Vagina (tissue), 2 donors: ENCODE measurements at regions not wholly inside any gene's neighbourhood (a gene's known extent, or its start where the extent isn't known, plus 50 kb on each side); places are given as distances from the start of the nearest gene placed in this dataset.

Source experiments
- DNase-seq, 2 donors: peaks; one replicate each; pipeline ENCODE4 v3.0.0-alpha.2; 2017; ENCODE audit errors: extremely low spot score in 2 of 2
- H3K27ac ChIP-seq: fragments of 200-600 bp; sonication (generic); one replicate; pipeline ENCODE4 v1.5.1; 2019
- H3K27me3 ChIP-seq: fragments of 200-600 bp; sonication (generic); one replicate; pipeline ENCODE4 v1.5.1; 2019
- H3K36me3 ChIP-seq, 2 donors: fragments of 200-600 bp; sonication (generic); one replicate each; pipeline ENCODE4 v1.5.1; 2017 to 2019
- H3K4me1 ChIP-seq: fragments of 200-600 bp; sonication (generic); one replicate; pipeline ENCODE4 v1.5.1; 2019
- H3K4me3 ChIP-seq, 2 donors: fragments of 200-600 bp; sonication (generic); 1 replicate in 1 of 2; 2 replicates in 1 of 2; pipeline ENCODE4 v1.5.1; 2016 to 2019
- H3K9me3 ChIP-seq: fragments of 200-600 bp; sonication (generic); one replicate; pipeline ENCODE4 v1.5.1; 2019
- POLR2A ChIP-seq, 2 donors: fragments of 450-650 bp; IDR thresholded peaks; one replicate each; pipeline ENCODE4 v1.6.1; 2017; ENCODE audit warnings: antibody characterized with exemption in 2 of 2, mild to moderate bottlenecking in 2 of 2, moderate library complexity in 2 of 2
- POLR2AphosphoS5 ChIP-seq, 2 donors: sonication (generic); formaldehyde crosslinking; IDR thresholded peaks; one replicate each; pipeline ENCODE4 v1.9.0; 2017; ENCODE audit warnings: antibody characterized with exemption in 2 of 2, mild to moderate bottlenecking in 2 of 2, low read depth in 1 of 2; ENCODE audit not compliant: insufficient read depth in 1 of 2
- intact Hi-C: fragments of 100-400 bp; cut with DNase I; formaldehyde crosslinking; loops from one replicate; pipeline ENCODE4 v1.15.1; 2023
- TF ChIP-seq, protein P1 (sequence below), 3 experiments: fragments of 450-650 bp in 2 of 3; fragments of 200-600 bp in 1 of 3; sonication (generic) in 1 of 3; IDR thresholded peaks; one replicate each; pipeline ENCODE4 v1.5.1; 2017 to 2019; ENCODE audit warnings: antibody characterized with exemption in 3 of 3, mild to moderate bottlenecking in 2 of 3, moderate library complexity in 2 of 3

DNA sequence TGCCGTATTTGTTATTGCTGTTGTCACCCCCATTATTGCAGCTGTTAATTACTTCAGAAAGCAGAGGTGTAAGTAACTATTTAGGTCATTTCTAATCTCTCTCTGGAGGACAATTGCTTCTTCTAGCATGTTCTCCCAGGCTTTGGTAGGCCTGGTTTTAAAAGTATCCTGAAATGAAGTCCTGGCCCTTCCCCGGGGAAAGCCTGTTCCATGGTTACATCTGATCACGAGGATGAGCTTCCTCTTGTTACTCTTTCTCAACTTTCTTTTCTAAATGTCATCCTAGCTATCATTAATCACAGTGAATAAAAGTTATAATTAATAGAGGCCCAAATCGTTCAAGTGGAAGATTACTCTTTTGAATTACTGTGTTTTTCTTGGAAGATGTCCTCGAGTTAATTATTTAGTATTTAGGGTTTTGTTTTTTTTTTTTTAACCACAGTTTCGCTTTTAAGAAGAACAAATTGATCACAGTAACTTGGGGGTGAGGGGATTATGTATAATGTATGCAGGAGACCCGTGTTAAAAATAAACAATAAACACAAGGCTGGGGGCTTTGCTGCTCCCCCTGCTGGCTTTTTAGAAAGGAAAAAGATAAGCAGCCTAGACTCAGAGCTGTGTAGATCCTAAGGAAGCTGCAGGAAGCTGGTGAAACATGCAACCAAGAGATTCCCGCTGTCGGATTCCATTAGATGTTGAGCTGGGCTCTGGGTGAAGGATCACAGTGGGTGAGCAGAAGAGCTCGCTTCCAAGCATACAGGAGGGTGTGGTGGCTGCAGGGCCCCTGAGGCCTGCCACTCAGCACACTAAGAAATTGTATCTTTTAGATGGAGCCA is 420.1 kb downstream of the FUT8 start:
- Histone ChIP-seq H3K27me3 (no peaks in the 10 kb centered on the region), H3K9me3 (no peaks in the 10 kb centered on the region), H3K4me3 (no peak overlapping the region), H3K4me1 (no peaks in the 10 kb centered on the region), H3K36me3 (no peaks in the 10 kb centered on the region), H3K27ac (no peak overlapping the region)
- no peak for DNase-seq
- intact Hi-C loops, result loop anchor here (10.0 kb wide), 1 partner anchor 418 kb away; the partner anchor contains the start of gene FUT8
- TF ChIP-seq, protein P1, sequence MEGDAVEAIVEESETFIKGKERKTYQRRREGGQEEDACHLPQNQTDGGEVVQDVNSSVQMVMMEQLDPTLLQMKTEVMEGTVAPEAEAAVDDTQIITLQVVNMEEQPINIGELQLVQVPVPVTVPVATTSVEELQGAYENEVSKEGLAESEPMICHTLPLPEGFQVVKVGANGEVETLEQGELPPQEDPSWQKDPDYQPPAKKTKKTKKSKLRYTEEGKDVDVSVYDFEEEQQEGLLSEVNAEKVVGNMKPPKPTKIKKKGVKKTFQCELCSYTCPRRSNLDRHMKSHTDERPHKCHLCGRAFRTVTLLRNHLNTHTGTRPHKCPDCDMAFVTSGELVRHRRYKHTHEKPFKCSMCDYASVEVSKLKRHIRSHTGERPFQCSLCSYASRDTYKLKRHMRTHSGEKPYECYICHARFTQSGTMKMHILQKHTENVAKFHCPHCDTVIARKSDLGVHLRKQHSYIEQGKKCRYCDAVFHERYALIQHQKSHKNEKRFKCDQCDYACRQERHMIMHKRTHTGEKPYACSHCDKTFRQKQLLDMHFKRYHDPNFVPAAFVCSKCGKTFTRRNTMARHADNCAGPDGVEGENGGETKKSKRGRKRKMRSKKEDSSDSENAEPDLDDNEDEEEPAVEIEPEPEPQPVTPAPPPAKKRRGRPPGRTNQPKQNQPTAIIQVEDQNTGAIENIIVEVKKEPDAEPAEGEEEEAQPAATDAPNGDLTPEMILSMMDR (IDR thresholded peaks at IDR 0.05), result no peak
- TF ChIP-seq POLR2AphosphoS5 (IDR thresholded peaks at IDR 0.05; ENCODE audit: insufficient read depth in 1 of 2, low read depth in 1 of 2), result no peak
- TF ChIP-seq POLR2A (IDR thresholded peaks at IDR 0.05), result no peak

GRCh38 chr14:65833267-65833880 is 420.8 kb downstream of the FUT8 start:
- TF ChIP-seq POLR2AphosphoS5 (IDR thresholded peaks at IDR 0.05; ENCODE audit: insufficient read depth in 1 of 2, low read depth in 1 of 2) (no peak), POLR2A (IDR thresholded peaks at IDR 0.05) (no peak)
- TF ChIP-seq, protein P1 (IDR thresholded peaks at IDR 0.05), result no peak
- H3K27ac ChIP-seq, result no peak overlapping the region

DNA sequence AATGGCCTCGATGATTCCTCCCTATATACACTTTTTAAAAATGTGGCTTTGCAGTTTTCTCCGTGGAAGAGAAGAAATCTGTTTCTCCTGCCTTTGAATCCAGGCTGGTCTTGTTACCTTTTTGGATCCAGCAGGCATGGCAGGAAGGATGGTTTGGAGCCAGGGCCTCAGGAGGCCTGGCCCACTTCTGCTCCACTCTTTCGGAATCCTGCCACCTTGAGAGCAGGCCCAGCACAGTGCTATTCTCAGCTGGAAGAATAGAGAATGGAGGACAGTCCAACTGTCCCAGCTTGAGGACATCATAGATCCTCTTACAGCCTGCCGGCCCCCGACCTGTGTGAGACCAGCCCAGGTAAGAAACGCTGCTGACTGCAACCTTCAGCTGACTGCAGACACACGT is 421.5 kb downstream of the FUT8 start:
- TF ChIP-seq POLR2A (IDR thresholded peaks at IDR 0.05) (no peak), POLR2AphosphoS5 (IDR thresholded peaks at IDR 0.05; ENCODE audit: insufficient read depth in 1 of 2, low read depth in 1 of 2) (no peak)
- TF ChIP-seq, protein P1 (IDR thresholded peaks at IDR 0.05), result no peak
- Histone ChIP-seq H3K4me1 (no peaks in the 10 kb centered on the region), H3K36me3 (no peaks in the 10 kb centered on the region), H3K27ac (no peak overlapping the region), H3K27me3 (no peaks in the 10 kb centered on the region), H3K9me3 (no peaks in the 10 kb centered on the region), H3K4me3 (no peak overlapping the region)
- DNase-seq, result no peak
- intact Hi-C loops, result loop anchor here (10.0 kb wide), 1 partner anchor 419 kb away; the partner anchor contains the start of gene FUT8

More at GRCh38 chr14:65833267-65833880, 420.8 kb downstream of the FUT8 start:
- no peaks in the 10 kb centered on the region for H3K36me3 ChIP-seq
- intact Hi-C loops, result loop anchor here (10.0 kb wide), 1 partner anchor 419 kb away; the partner anchor contains the start of gene FUT8
- DNase-seq, result no peak
- no peaks in the 10 kb centered on the region for H3K27me3 ChIP-seq
- no peaks in the 10 kb centered on the region for H3K9me3 ChIP-seq
- H3K4me1 ChIP-seq, result no peaks in the 10 kb centered on the region
- no peak overlapping the region for H3K4me3 ChIP-seq

- TF ChIP-seq POLR2A (IDR thresholded peaks at IDR 0.05) (no peak), POLR2AphosphoS5 (IDR thresholded peaks at IDR 0.05; ENCODE audit: insufficient read depth in 1 of 2, low read depth in 1 of 2) (no peak)
- TF ChIP-seq, protein P1 (IDR thresholded peaks at IDR 0.05), result no peak
- Histone ChIP-seq H3K27ac (no peak overlapping the region), H3K9me3 (no peaks in the 10 kb centered on the region), H3K4me1 (no peaks in the 10 kb centered on the region), H3K27me3 (no peaks in the 10 kb centered on the region), H3K4me3 (no peak overlapping the region), H3K36me3 (no peaks in the 10 kb centered on the region)
- DNase-seq, result no peak
- intact Hi-C loops, result loop anchor here (10.0 kb wide), 1 partner anchor 420 kb away; the partner anchor contains the start of gene FUT8
Measured at GRCh38 chr14:65834812-65835211, 422.3 kb downstream of the FUT8 start.
